ENCODE measurements at regions not wholly inside any gene's neighbourhood (a gene's known extent, or its start where the extent isn't known, plus 50 kb on each side); places are given as distances from the start of the nearest gene placed in this dataset.

DNA sequence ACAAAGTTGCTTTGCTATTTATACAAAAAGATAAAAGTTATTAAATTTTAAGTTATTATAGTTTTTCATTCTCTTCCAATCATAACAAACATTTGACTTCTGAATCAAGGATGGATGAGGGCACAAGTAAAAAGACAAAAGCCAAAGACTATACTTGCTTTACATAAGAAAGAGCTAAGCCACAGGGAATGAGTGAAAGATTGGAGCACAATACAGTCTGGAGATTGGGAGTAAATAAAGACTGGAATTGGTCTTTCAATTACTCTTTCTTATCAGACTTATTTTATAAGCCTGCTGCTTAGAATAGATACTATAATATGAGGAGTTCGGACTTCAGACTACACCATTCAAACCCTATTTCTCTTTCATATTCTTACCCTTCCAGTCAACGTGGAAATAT lies 1874.1 kb upstream of the PRR20A start:
- DNase-seq = no peak
- H3K27me3 ChIP-seq (ENCODE audit: insufficient read depth, low read length) = no peaks in the 10 kb centered on the region
- H3K9ac ChIP-seq (ENCODE audit: low read length) = no peak overlapping the region
- no peak overlapping the region for H3K4me2 ChIP-seq (ENCODE audit: low read length)
- no peak overlapping the region for H3K18ac ChIP-seq (ENCODE audit: low read length)
- no peak overlapping the region for H2AFZ ChIP-seq (ENCODE audit: insufficient read depth, low read length, poor library complexity)
- no peaks in the 10 kb centered on the region for H3K79me1 ChIP-seq (ENCODE audit: low read length)
- H3K23ac ChIP-seq (ENCODE audit: low read length) = no peak overlapping the region
- no peak overlapping the region for H2BK12ac ChIP-seq (ENCODE audit: low read length)
- no peak overlapping the region for H2BK120ac ChIP-seq (ENCODE audit: insufficient read depth, low read length, poor library complexity)
- no peak overlapping the region for H2AK5ac ChIP-seq (ENCODE audit: low read length)
- H3K4me3 ChIP-seq (ENCODE audit: low read depth, low read length) = no peak overlapping the region
- no peak overlapping the region for H4K91ac ChIP-seq (ENCODE audit: low read depth, low read length)
- H2BK5ac ChIP-seq (ENCODE audit: low read depth, low read length, poor library complexity) = no peak overlapping the region
- no peak overlapping the region for H4K12ac ChIP-seq (ENCODE audit: low read depth, low read length)
- no CpG with 5 or more reads among the region's 2 CpGs for WGBS (ENCODE audit: extremely low coverage, insufficient coverage, insufficient read length)
- H3K79me2 ChIP-seq (ENCODE audit: control insufficient read depth, insufficient read depth, low read length, poor library complexity) = no peaks in the 10 kb centered on the region
- no peak overlapping the region for H3K4ac ChIP-seq (ENCODE audit: low read depth, low read length)
- H3K14ac ChIP-seq (ENCODE audit: low read length) = no peak overlapping the region
- H3K27ac ChIP-seq (ENCODE audit: low read depth, low read length) = no peak overlapping the region
- no peaks in the 10 kb centered on the region for H3K4me1 ChIP-seq (ENCODE audit: control insufficient read depth in 1 of 2, insufficient read depth in 2 of 2, low read length in 2 of 2)
- no peak overlapping the region for H4K8ac ChIP-seq (ENCODE audit: low read depth, low read length)
- H3K9me3 ChIP-seq (ENCODE audit: insufficient read depth, low read depth, low read length) = no peaks in the 10 kb centered on the region
- no peaks in the 10 kb centered on the region for H3K36me3 ChIP-seq (ENCODE audit: control insufficient read depth in 1 of 2, insufficient read depth in 2 of 2, low read length in 2 of 2)

DNA sequence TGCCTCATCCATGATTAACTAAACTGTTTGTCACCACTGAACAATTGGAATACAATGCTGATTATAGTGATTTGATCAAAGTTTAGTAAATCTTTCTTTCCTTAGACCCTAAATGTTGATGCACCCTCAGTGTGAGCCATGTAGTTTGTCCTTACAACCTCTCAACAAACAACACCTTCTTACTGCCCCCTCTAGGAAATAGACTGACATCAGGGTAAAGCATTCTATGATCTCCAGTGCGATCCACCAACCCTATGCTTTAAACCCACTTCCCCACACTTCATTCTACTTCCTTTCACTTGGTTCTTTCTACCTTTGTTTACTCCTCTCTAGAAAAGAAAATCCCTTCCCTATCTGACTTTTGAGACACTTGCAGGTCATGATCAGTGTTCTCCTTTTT lies 1842.5 kb upstream of the PRR20A start:
- no peak overlapping the region for H3K4me3 ChIP-seq (ENCODE audit: low read depth, low read length)
- no peak overlapping the region for H2AK5ac ChIP-seq (ENCODE audit: low read length)
- no peak overlapping the region for H2BK12ac ChIP-seq (ENCODE audit: low read length)
- H3K18ac ChIP-seq (ENCODE audit: low read length) = no peak overlapping the region
- no peak overlapping the region for H4K12ac ChIP-seq (ENCODE audit: low read depth, low read length)
- H4K8ac ChIP-seq (ENCODE audit: low read depth, low read length) = no peak overlapping the region
- H3K9me3 ChIP-seq (ENCODE audit: insufficient read depth, low read depth, low read length) = no peaks in the 10 kb centered on the region
- no peak overlapping the region for H2BK5ac ChIP-seq (ENCODE audit: low read depth, low read length, poor library complexity)
- H3K27me3 ChIP-seq (ENCODE audit: insufficient read depth, low read length) = no peaks in the 10 kb centered on the region
- no peak for DNase-seq
- H3K23ac ChIP-seq (ENCODE audit: low read length) = no peak overlapping the region
- H2AFZ ChIP-seq (ENCODE audit: insufficient read depth, low read length, poor library complexity) = no peak overlapping the region
- H3K4ac ChIP-seq (ENCODE audit: low read depth, low read length) = no peak overlapping the region
- H3K4me2 ChIP-seq (ENCODE audit: low read length) = no peak overlapping the region
- no peak overlapping the region for H2BK120ac ChIP-seq (ENCODE audit: insufficient read depth, low read length, poor library complexity)
- H3K4me1 ChIP-seq (ENCODE audit: control insufficient read depth in 1 of 2, insufficient read depth in 2 of 2, low read length in 2 of 2) = no peaks in the 10 kb centered on the region
- H3K9ac ChIP-seq (ENCODE audit: low read length) = no peak overlapping the region
- H3K14ac ChIP-seq (ENCODE audit: low read length) = no peak overlapping the region
- no peaks in the 10 kb centered on the region for H3K36me3 ChIP-seq (ENCODE audit: control insufficient read depth in 1 of 2, insufficient read depth in 2 of 2, low read length in 2 of 2)
- H3K27ac ChIP-seq (ENCODE audit: low read depth, low read length) = no peak overlapping the region
- no peaks in the 10 kb centered on the region for H3K79me2 ChIP-seq (ENCODE audit: control insufficient read depth, insufficient read depth, low read length, poor library complexity)
- H3K79me1 ChIP-seq (ENCODE audit: low read length) = no peaks in the 10 kb centered on the region
- WGBS (ENCODE audit: extremely low coverage, insufficient coverage, insufficient read length) = no CpG with 5 or more reads among the region's 1 CpG
- H4K91ac ChIP-seq (ENCODE audit: low read depth, low read length) = no peak overlapping the region

DNA sequence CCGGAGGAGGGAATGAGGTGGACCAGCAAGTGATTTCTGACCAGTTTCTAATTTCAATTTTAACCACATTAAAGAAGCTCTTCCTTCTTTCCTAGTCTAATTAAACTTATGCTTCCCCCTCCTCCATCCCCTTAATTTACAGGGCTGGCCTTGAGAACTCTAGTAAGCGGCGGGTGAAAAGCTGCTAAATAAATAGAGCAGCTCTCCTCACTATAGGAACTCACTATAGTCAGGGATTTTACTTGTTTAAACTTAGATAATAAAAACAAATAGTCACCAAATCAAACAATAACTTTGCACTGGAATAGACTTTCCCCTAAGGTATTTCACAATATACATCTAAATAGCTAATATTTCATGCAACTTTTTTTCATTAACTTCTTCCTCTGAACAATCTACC lies 1838.2 kb upstream of the PRR20A start:
- Histone ChIP-seq H2BK5ac (ENCODE audit: low read depth, low read length, poor library complexity) (no peak overlapping the region), H3K27me3 (ENCODE audit: insufficient read depth, low read length) (no peaks in the 10 kb centered on the region), H3K36me3 (ENCODE audit: control insufficient read depth in 1 of 2, insufficient read depth in 2 of 2, low read length in 2 of 2) (no peaks in the 10 kb centered on the region), H3K14ac (ENCODE audit: low read length) (no peak overlapping the region), H3K4me3 (ENCODE audit: low read depth, low read length) (no peak overlapping the region), H3K79me1 (ENCODE audit: low read length) (no peaks in the 10 kb centered on the region), H3K27ac (ENCODE audit: low read depth, low read length) (no peak overlapping the region), H3K4ac (ENCODE audit: low read depth, low read length) (no peak overlapping the region), H2BK120ac (ENCODE audit: insufficient read depth, low read length, poor library complexity) (no peak overlapping the region), H3K4me1 (ENCODE audit: control insufficient read depth in 1 of 2, insufficient read depth in 2 of 2, low read length in 2 of 2) (no peaks in the 10 kb centered on the region), H2AFZ (ENCODE audit: insufficient read depth, low read length, poor library complexity) (no peak overlapping the region), H3K18ac (ENCODE audit: low read length) (no peak overlapping the region), H4K8ac (ENCODE audit: low read depth, low read length) (no peak overlapping the region), H2BK12ac (ENCODE audit: low read length) (no peak overlapping the region), H3K23ac (ENCODE audit: low read length) (no peak overlapping the region), H2AK5ac (ENCODE audit: low read length) (no peak overlapping the region), H3K9ac (ENCODE audit: low read length) (no peak overlapping the region), H4K91ac (ENCODE audit: low read depth, low read length) (no peak overlapping the region), H4K12ac (ENCODE audit: low read depth, low read length) (no peak overlapping the region), H3K4me2 (ENCODE audit: low read length) (no peak overlapping the region), H3K79me2 (ENCODE audit: control insufficient read depth, insufficient read depth, low read length, poor library complexity) (no peaks in the 10 kb centered on the region), H3K9me3 (ENCODE audit: insufficient read depth, low read depth, low read length) (no peaks in the 10 kb centered on the region)
- no CpG with 5 or more reads among the region's 3 CpGs for WGBS (ENCODE audit: extremely low coverage, insufficient coverage, insufficient read length)
- DNase-seq = no peak

DNA sequence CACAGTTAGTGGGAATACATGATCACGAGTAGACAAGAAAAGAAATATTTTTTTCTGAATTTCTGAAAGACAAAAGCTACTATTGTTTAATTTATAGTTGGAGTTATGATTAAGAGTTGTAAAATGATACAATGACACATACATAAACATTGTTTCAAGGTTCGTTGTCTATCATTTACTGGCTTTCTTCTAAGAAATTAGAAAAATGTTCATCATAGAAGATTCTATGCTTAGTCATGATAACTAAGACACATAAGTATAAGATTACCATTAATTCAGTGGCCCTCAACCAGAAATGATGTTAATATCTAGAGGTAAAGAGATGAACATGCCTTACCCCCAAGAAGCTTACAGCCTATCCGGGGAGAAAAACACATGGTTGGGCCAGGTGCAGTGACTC lies 1832.8 kb upstream of the PRR20A start:
- WGBS (ENCODE audit: extremely low coverage, insufficient coverage, insufficient read length) = no CpG with 5 or more reads among the region's 3 CpGs

More for the DNA sequence above, 1832.8 kb upstream of the PRR20A start:
- no peak overlapping the region for H3K18ac ChIP-seq (ENCODE audit: low read length)
- no peak for DNase-seq
- H3K14ac ChIP-seq (ENCODE audit: low read length) = no peak overlapping the region
- no peak overlapping the region for H3K4me3 ChIP-seq (ENCODE audit: low read depth, low read length)
- H2AK5ac ChIP-seq (ENCODE audit: low read length) = no peak overlapping the region
- H3K9ac ChIP-seq (ENCODE audit: low read length) = no peak overlapping the region
- H2BK5ac ChIP-seq (ENCODE audit: low read depth, low read length, poor library complexity) = no peak overlapping the region
- H3K27me3 ChIP-seq (ENCODE audit: insufficient read depth, low read length) = no peaks in the 10 kb centered on the region
- no peaks in the 10 kb centered on the region for H3K9me3 ChIP-seq (ENCODE audit: insufficient read depth, low read depth, low read length)
- no peak overlapping the region for H3K23ac ChIP-seq (ENCODE audit: low read length)
- H2BK120ac ChIP-seq (ENCODE audit: insufficient read depth, low read length, poor library complexity) = no peak overlapping the region
- no peaks in the 10 kb centered on the region for H3K79me2 ChIP-seq (ENCODE audit: control insufficient read depth, insufficient read depth, low read length, poor library complexity)
- no peak overlapping the region for H3K4me2 ChIP-seq (ENCODE audit: low read length)
- no peak overlapping the region for H4K8ac ChIP-seq (ENCODE audit: low read depth, low read length)
- H3K4ac ChIP-seq (ENCODE audit: low read depth, low read length) = no peak overlapping the region
- no peaks in the 10 kb centered on the region for H3K4me1 ChIP-seq (ENCODE audit: control insufficient read depth in 1 of 2, insufficient read depth in 2 of 2, low read length in 2 of 2)
- H4K12ac ChIP-seq (ENCODE audit: low read depth, low read length) = no peak overlapping the region
- no peak overlapping the region for H2BK12ac ChIP-seq (ENCODE audit: low read length)
- H2AFZ ChIP-seq (ENCODE audit: insufficient read depth, low read length, poor library complexity) = no peak overlapping the region
- H3K27ac ChIP-seq (ENCODE audit: low read depth, low read length) = no peak overlapping the region
- no peak overlapping the region for H4K91ac ChIP-seq (ENCODE audit: low read depth, low read length)
- no peaks in the 10 kb centered on the region for H3K79me1 ChIP-seq (ENCODE audit: low read length)
- H3K36me3 ChIP-seq (ENCODE audit: control insufficient read depth in 1 of 2, insufficient read depth in 2 of 2, low read length in 2 of 2) = no peaks in the 10 kb centered on the region
